HG03575 (cell line): ENCODE measurements at regions not wholly inside any gene's neighbourhood (a gene's known extent, or its start where the extent isn't known, plus 50 kb on each side); places are given as distances from the start of the nearest gene placed in this dataset.
A peak's percentile ranks its signal among the peaks of the same experiment; 100 is the strongest.

Experiments used
- ATAC-seq: cut with Tn5 transposase; IDR thresholded peaks from one replicate; pipeline ENCODE4 v1.9.1; 2021; ENCODE audit not compliant: unreplicated experiment, insufficient number of reproducible peaks, low FRiP score; ENCODE audit errors: extremely low read depth

GRCh38 chr7:32279500-32279899, 209.3 kb upstream of the PDE1C start:
- no peak for ATAC-seq

GRCh38 chr7:32275216-32276009, 205.2 kb upstream of the PDE1C start:
- ATAC-seq = no peak

GRCh38 chr7:32273297-32273696, 203.1 kb upstream of the PDE1C start:
- ATAC-seq = no peak

- no peak for ATAC-seq
These were observed 196.8 kb upstream of the PDE1C start for GRCh38 chr7:32266932-32267475.

DNA sequence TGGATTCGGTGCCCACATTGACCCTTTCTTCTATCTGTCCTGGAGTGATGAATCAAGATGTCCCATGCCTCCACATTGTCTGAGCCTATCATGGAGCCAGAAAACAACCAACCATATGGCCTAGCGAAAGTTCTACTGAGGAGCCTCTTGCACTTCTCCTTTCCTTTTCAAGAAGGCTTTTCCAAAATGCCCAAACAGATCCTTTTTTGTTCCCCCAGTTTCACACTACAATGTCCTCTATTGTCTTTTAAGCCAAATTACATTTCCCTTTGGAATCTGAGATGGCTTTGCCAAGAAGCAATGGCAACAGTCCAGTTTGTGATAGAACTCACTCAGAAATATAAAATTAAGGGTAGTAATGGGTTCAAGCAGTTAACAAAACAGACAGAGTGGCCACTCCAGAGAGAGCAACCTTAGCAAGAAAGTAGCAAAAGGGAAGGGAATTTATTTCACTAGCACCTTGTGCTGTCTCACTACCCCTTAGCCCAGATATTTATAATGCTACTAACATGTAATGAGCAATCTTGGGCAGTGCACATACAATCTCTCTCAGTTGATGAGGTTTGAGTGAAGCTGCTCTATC, 194.6 kb upstream of the PDE1C start:
- ATAC-seq = no peak

GRCh38 chr7:32263611-32264010, 193.4 kb upstream of the PDE1C start:
- ATAC-seq = no peak

GRCh38 chr7:32262315-32262714, 192.1 kb upstream of the PDE1C start:
- no peak for ATAC-seq

GRCh38 chr7:32259931-32260596, 189.9 kb upstream of the PDE1C start:
- peak; percentile 97 for ATAC-seq

DNA sequence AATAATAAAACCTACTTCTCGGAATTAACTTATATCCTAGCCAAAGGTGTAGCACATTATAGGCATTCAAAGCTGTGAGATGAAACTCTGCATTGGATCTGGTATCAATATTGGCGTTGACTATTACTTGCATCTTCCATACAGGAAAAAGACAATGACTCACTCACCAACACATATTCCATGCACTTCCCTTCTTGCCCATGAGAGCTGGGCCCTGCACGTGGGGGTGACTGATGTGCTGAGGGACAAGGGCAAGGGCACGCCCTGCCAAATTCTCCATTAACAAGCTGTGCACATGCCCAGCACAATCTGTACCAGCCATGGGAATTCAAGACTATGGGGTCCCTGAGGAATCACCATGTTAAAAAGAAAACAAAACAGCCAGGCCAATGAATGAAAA, 188.1 kb upstream of the PDE1C start:
- no peak for ATAC-seq

GRCh38 chr7:32257621-32258020, 187.4 kb upstream of the PDE1C start:
- ATAC-seq = no peak

- ATAC-seq = no peak
These were observed 186.6 kb upstream of the PDE1C start for GRCh38 chr7:32256811-32257210.

DNA sequence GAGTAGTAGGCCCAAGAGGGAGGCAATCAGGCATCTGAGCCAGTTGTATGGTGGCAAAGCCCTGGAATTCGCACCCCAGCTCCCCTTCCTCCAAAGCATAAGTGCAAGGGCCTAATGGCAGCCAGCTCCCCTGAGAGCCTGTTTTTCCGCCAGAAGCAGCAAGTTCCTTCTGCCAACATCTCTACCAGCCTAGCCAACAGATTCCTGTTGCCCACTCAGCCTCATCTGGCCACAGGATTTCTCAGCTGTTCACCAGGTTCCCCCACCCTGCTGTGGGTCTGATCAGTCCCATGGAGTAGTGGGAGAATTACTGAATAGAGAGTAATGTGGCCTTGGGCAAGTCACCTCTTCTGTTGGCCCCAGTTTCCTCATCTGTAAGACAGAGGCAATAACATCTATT, 186.2 kb upstream of the PDE1C start:
- no peak for ATAC-seq

DNA sequence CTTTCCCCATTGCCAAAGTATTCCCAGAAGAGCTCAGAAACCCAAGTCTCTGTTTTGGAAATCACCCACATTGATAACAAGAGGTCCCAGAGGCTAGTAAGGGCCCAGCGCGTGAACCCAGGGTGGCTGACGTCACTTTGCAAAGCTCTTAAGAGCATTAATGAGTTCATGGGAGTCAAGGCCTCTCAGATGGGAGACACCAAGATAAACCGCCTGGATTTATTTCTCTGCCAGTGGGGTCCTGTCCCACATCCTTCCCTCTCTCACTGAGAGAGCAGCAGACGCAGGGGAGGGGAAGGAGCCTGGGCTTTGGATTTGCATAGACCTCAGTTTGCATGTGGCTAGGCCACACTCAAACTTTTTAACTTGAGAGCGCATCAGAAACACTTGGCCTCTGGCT, 184.8 kb upstream of the PDE1C start:
- no peak for ATAC-seq

DNA sequence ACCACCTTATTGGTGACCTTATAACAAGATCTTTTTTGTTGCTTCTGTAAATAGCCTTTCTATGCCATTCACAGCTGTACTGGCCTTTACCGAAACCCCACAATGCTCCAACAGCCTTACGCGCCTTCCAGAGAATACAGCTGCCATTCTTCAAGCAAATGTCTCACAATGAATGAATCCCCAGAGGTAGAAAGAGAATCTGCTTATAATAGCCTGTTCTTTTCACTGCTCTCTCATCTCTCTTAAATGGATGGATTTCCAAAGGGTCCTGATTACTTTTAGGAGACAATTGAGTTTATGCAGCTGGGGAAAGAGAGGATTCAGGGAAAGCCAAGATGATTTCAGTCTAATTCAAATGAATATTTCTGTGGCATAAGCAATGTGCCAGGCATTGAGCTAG, 183.1 kb upstream of the PDE1C start:
- ATAC-seq = no peak

DNA sequence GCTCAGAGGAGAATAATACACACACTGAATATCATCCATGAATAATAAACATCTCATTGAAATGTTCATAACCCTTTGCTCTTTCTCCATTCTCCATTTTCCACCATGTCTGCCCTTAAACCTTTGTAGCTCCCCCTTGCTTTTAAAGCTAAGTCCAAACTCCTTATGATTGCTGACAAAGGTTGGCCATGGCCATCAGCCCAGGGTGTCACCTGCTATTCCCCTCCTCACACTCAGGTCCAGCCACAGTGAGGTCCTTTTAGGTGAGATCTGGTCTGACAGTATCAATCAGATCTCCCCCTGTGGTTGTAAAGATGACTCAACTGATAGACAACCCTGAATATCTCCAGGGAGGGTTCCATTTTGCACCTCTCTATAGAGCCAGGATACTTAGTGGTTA, 181.5 kb upstream of the PDE1C start:
- ATAC-seq = no peak

GRCh38 chr7:32250471-32251260, 180.5 kb upstream of the PDE1C start:
- no peak for ATAC-seq

GRCh38 chr7:32250003-32250402, 179.8 kb upstream of the PDE1C start:
- no peak for ATAC-seq

- ATAC-seq = no peak
These were observed 178.3 kb upstream of the PDE1C start for GRCh38 chr7:32248522-32248921.

GRCh38 chr7:32244806-32245345, 174.7 kb upstream of the PDE1C start:
- no peak for ATAC-seq
